PC-9 (cell line): ENCODE measurements at regions not wholly inside any gene's neighbourhood (a gene's known extent, or its start where the extent isn't known, plus 50 kb on each side); places are given as distances from the start of the nearest gene placed in this dataset.

ENCODE experiments used
- BruUV-seq: library from RNA; stranded (reverse); fragments of 400-500 nt; replicated peaks from 2 replicates; lab custom pipeline; 2021; lab: Mats Ljungman, UMichigan
- CTCF ChIA-PET: fragments of 300-600 bp; sonication (Branson Sonifier 250); formaldehyde crosslinking; loops from one replicate; lab custom pipeline; 2022; ENCODE audit warnings: antibody characterized with exemption; lab: Charles Lee
- POLR2A ChIA-PET: fragments of 300-600 bp; sonication (Branson Sonifier 250); formaldehyde crosslinking; loops from one replicate; lab custom pipeline; 2022; ENCODE audit warnings: antibody characterized with exemption; ENCODE audit not compliant: unreplicated experiment; lab: Charles Lee
- DNase-seq, 2 experiments: peaks; one replicate each; pipeline versions ENCODE4 v3.0.0 to v3.0.0-alpha.2; 2015 to 2022; ENCODE audit warnings: mixed read lengths in 1 of 2
- H2AFZ ChIP-seq: fragments of 200-600 bp; sonication (generic); 2 replicates; pipeline ENCODE4 v1.8.1; 2017; ENCODE audit warnings: antibody characterized with exemption
- H3F3A ChIP-seq: fragments of 200-600 bp; sonication (generic); 2 replicates; pipeline ENCODE4 v1.8.1; 2017; ENCODE audit warnings: antibody characterized with exemption, mild to moderate bottlenecking, low read depth; ENCODE audit not compliant: insufficient read depth
- H3K27ac ChIP-seq: fragments of 200-600 bp; sonication (generic); 2 replicates; pipeline ENCODE4 v1.6.1; 2016; ENCODE audit warnings: mixed run types
- H3K27me3 ChIP-seq: fragments of 200-600 bp; sonication (generic); 2 replicates; pipeline ENCODE4 v1.6.1; 2016; ENCODE audit warnings: low read depth, mixed run types; ENCODE audit not compliant: insufficient read depth
- H3K36me3 ChIP-seq: fragments of 200-600 bp; sonication (generic); 2 replicates; pipeline ENCODE4 v1.6.1; 2016; ENCODE audit warnings: low read depth, mixed run types
- H3K4me1 ChIP-seq: fragments of 200-600 bp; sonication (generic); replicated peaks from 2 replicates; pipeline ENCODE4 v1.6.1; 2016; ENCODE audit warnings: mixed run types; ENCODE audit not compliant: insufficient read depth
- H3K4me2 ChIP-seq: fragments of 200-600 bp; sonication (generic); 2 replicates; pipeline ENCODE4 v1.6.1; 2017; ENCODE audit warnings: mixed run types
- H3K4me3 ChIP-seq: fragments of 200-600 bp; sonication (generic); 2 replicates; pipeline ENCODE4 v1.6.1; 2016; ENCODE audit warnings: mixed run types
- H3K79me2 ChIP-seq: fragments of 200-600 bp; sonication (generic); 2 replicates; pipeline ENCODE4 v1.6.1; 2017; ENCODE audit warnings: low read depth, mixed run types
- H3K9me2 ChIP-seq: fragments of 200-600 bp; sonication (generic); 2 replicates; pipeline ENCODE4 v1.8.1; 2017; ENCODE audit warnings: mild to moderate bottlenecking; ENCODE audit not compliant: insufficient read depth
- H3K9me3 ChIP-seq: fragments of 200-600 bp; sonication (generic); 2 replicates; pipeline ENCODE4 v1.8.1; 2016; ENCODE audit warnings: low read depth; ENCODE audit not compliant: insufficient read depth
- H4K20me1 ChIP-seq: fragments of 200-600 bp; sonication (generic); 2 replicates; pipeline ENCODE4 v1.8.1; 2017; ENCODE audit not compliant: insufficient read depth
- EZH2 ChIP-seq: fragments of 200-600 bp; sonication (generic); IDR thresholded peaks from 2 replicates; pipeline ENCODE4 v1.8.0; 2017; ENCODE audit warnings: antibody characterized with exemption, low read depth
- intact Hi-C: fragments of 100-400 bp; cut with micrococcal nuclease; formaldehyde crosslinking; loops from one replicate; pipeline ENCODE4 v1.10.0; 2022; ENCODE audit not compliant: unreplicated experiment
- TF ChIP-seq, protein P1 (sequence below): fragments of 200-600 bp; sonication (generic); conservative IDR thresholded peaks from 2 replicates; pipeline ENCODE4 v1.6.1; 2017; ENCODE audit warnings: mixed run types, antibody characterized with exemption, mild to moderate bottlenecking, moderate library complexity

DNA sequence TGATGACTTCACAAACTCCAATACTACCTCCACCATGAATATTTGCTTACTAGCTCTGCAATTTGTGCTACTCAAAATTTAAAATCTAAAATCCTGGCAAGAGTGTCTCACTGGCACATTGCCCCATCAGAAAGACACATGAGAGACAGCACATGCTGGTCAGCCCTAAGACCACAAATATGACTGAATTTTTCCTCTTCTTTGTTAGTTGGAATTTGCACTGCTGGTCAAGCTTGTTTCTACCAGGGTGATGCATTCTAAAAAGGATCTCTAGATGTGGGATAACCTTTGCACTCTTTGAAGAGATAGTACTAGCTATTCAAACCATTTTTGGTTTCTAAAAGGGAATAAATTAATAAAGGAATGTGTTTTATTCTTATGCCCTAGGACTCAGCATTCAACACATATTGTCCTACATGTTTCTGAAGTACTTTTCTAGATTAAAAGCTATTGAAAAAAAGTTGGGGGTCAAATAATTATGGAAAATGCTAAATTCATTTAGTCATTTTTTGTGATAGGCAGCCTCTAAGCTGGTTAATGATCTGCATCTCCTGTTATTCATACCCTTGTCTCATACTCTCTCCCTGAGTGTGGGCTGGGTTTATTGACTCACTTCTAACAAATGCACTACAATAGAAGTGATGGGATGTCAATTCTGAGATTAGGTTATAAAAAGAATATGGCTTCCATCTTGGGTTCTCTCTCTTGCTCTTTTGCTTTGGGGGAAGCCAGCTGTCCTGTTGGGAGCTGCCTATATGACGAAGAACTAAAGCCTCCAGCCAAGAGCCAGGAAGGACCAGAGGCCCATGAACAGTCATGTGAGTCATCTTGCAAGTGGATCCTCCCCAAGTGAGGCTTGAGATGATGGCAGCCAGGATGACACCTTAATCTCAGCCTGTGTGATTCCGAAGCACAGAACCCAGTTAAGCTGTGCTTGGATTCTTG, 211.5 kb upstream of the CRY1 start:
- TF ChIP-seq EZH2: no peak
- TF ChIP-seq, protein P1, sequence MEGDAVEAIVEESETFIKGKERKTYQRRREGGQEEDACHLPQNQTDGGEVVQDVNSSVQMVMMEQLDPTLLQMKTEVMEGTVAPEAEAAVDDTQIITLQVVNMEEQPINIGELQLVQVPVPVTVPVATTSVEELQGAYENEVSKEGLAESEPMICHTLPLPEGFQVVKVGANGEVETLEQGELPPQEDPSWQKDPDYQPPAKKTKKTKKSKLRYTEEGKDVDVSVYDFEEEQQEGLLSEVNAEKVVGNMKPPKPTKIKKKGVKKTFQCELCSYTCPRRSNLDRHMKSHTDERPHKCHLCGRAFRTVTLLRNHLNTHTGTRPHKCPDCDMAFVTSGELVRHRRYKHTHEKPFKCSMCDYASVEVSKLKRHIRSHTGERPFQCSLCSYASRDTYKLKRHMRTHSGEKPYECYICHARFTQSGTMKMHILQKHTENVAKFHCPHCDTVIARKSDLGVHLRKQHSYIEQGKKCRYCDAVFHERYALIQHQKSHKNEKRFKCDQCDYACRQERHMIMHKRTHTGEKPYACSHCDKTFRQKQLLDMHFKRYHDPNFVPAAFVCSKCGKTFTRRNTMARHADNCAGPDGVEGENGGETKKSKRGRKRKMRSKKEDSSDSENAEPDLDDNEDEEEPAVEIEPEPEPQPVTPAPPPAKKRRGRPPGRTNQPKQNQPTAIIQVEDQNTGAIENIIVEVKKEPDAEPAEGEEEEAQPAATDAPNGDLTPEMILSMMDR: no peak
- CTCF ChIA-PET: interaction anchor here (0.6 kb wide), 1 partner anchor 93 kb away, joined by 5 read pairs; no protein-coding TSS in a partner anchor

DNA sequence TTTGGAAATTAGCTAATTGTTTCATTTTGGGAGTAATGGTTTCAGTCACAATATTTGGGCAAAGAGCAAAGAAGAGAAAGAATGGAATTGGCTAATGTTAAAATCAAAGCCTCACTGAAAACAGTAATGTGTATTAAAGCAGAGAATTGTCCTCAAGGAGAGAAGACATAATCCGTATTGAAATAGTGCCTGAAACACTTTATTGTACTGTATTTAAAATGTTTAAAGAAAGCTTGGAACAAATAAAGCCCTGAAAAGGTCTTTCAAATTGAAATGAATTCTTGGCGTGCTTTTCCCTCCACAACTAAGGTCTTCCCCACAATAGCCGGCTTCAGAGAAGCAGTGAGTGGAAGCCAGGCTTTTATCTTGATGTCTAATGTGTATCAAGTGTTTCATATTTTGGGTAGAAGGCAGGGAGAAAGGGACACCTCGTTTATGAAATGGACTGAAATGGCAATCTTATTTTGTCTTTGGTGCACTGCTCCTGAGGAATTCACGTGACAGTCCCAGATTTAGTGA, 212.9 kb upstream of the CRY1 start:
- no peak overlapping the region for H3K4me2 ChIP-seq
- H3K9me3 ChIP-seq: 0 out of 2 replicates have a peak, but pooled peaks cover 4% of the 10 kb centered on the region
- ChIA-PET CTCF (no interaction called here), POLR2A (no interaction called here)
- no peak overlapping the region for H3K27ac ChIP-seq
- DNase-seq: no peak
- BruUV-seq: no TSS peak
- H3F3A ChIP-seq: no peaks in the 10 kb centered on the region
- H4K20me1 ChIP-seq: no peaks in the 10 kb centered on the region
- intact Hi-C loops: no loop called here
- H3K36me3 ChIP-seq: no peaks in the 10 kb centered on the region
- H3K4me1 ChIP-seq: no peaks in the 10 kb centered on the region
- no peak overlapping the region for H2AFZ ChIP-seq
- no peak for TF ChIP-seq EZH2
- TF ChIP-seq, protein P1: no peak
- H3K79me2 ChIP-seq: no peaks in the 10 kb centered on the region
- H3K4me3 ChIP-seq: no peak overlapping the region
- no peaks in the 10 kb centered on the region for H3K27me3 ChIP-seq
- H3K9me2 ChIP-seq: peaks cover 5% of the 10 kb centered on the region; the same call in 1 of the 2 replicates

More for the DNA sequence above, 211.5 kb upstream of the CRY1 start:
- Histone ChIP-seq H4K20me1 (no peaks in the 10 kb centered on the region), H2AFZ (no peak overlapping the region), H3K4me3 (no peak overlapping the region), H3K27me3 (no peaks in the 10 kb centered on the region), H3K4me2 (no peak overlapping the region), H3K9me2 (peaks cover 5% of the 10 kb centered on the region; the same call in 1 of the 2 replicates), H3K27ac (no peak overlapping the region), H3K36me3 (no peaks in the 10 kb centered on the region), H3F3A (no peaks in the 10 kb centered on the region), H3K4me1 (no peaks in the 10 kb centered on the region), H3K79me2 (no peaks in the 10 kb centered on the region), H3K9me3 (0 out of 2 replicates have a peak, but pooled peaks cover 4% of the 10 kb centered on the region)
- intact Hi-C loops: no loop called here
- BruUV-seq: no TSS peak
- no peak for DNase-seq
- POLR2A ChIA-PET: interaction anchor here (0.6 kb wide), 1 partner anchor 234 kb away, joined by 3 read pairs; no protein-coding TSS in a partner anchor

DNA sequence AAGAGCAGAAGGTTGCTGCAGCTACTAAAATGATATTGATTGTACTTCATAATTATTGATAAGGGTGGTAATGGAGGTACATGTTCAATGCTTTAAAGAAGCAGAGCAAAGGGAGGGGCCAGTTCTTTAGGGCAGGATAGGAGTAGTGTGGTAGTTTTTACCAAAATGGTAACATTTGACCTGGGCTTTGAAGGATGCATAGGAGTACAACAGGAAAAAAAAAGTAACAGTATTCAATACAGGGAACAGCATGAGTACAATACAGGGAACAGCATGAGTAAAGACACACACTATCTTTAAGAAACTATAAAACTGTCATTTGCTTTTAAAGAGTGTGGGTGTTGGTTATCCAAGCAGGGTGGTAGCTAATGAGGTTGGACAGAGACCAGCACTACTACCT, 215.0 kb upstream of the CRY1 start:
- ChIA-PET POLR2A (no interaction called here), CTCF (no interaction called here)
- BruUV-seq: no TSS peak
- Histone ChIP-seq H3F3A (no peaks in the 10 kb centered on the region), H3K36me3 (no peaks in the 10 kb centered on the region), H3K79me2 (no peaks in the 10 kb centered on the region), H3K27ac (no peak overlapping the region), H3K4me2 (no peak overlapping the region), H3K9me2 (peaks cover 5% of the 10 kb centered on the region; the same call in 1 of the 2 replicates), H3K9me3 (0 out of 2 replicates have a peak, but pooled peaks cover 4% of the 10 kb centered on the region), H3K27me3 (no peaks in the 10 kb centered on the region), H2AFZ (no peak overlapping the region), H3K4me3 (no peak overlapping the region), H3K4me1 (no peaks in the 10 kb centered on the region), H4K20me1 (no peaks in the 10 kb centered on the region)
- DNase-seq: no peak
- TF ChIP-seq, protein P1: no peak
- no peak for TF ChIP-seq EZH2
- intact Hi-C loops: no loop called here
